PC-3 (cell line): ENCODE measurements at regions not wholly inside any gene's neighbourhood (a gene's known extent, or its start where the extent isn't known, plus 50 kb on each side); places are given as distances from the start of the nearest gene placed in this dataset.
"Not testable (repeated sequence)": the region's sequence is repeated elsewhere in the genome, so short reads cannot be mapped to it uniquely, and the experiment has no call there.

ENCODE experiments used
- ATAC-seq: fragments of 200-7000 bp; cut with Tn5 transposase; 2 replicates; pipeline ENCODE4 v1.9.1; 2020; ENCODE audit warnings: mild to moderate bottlenecking, moderate library complexity
- BruUV-seq: library from RNA; stranded (reverse); fragments of 400-500 nt; replicated peaks from 2 replicates; lab custom pipeline; 2021; lab: Mats Ljungman, UMichigan
- CTCF ChIA-PET: fragments of 300-600 bp; sonication (Branson Sonifier 250); formaldehyde crosslinking; loops from one replicate; lab custom pipeline; 2022; ENCODE audit warnings: antibody characterized with exemption; lab: Charles Lee
- POLR2A ChIA-PET: fragments of 300-600 bp; sonication (Branson Sonifier 250); formaldehyde crosslinking; loops from one replicate; lab custom pipeline; 2022; ENCODE audit warnings: antibody characterized with exemption; ENCODE audit not compliant: unreplicated experiment; lab: Charles Lee
- DNase-seq: peaks from one replicate; pipeline ENCODE4 v3.0.0-alpha.2; 2015
- H2AFZ ChIP-seq: fragments of 300-600 bp; sonication (generic); 2 replicates; pipeline ENCODE4 v1.6.0; 2016; ENCODE audit warnings: antibody characterized with exemption, low read length
- H3F3A ChIP-seq: fragments of 300-600 bp; sonication (generic); one replicate; pipeline ENCODE4 v1.6.0; 2017; ENCODE audit warnings: antibody characterized with exemption, low read length, control low read depth, mild to moderate bottlenecking; ENCODE audit not compliant: unreplicated experiment
- H3K27ac ChIP-seq: fragments of 300-600 bp; sonication (generic); 2 replicates; pipeline ENCODE4 v1.5.1; 2016; ENCODE audit warnings: mild to moderate bottlenecking, low read length
- H3K27me3 ChIP-seq: fragments of 300-600 bp; sonication (generic); 2 replicates; pipeline ENCODE4 v1.6.1; 2016; ENCODE audit warnings: low read length, mixed read lengths
- H3K36me3 ChIP-seq: fragments of 300-600 bp; sonication (generic); 2 replicates; pipeline ENCODE4 v1.6.1; 2016; ENCODE audit warnings: low read depth, mixed run types, low read length, mixed read lengths
- H3K4me1 ChIP-seq: fragments of 300-600 bp; sonication (generic); 2 replicates; pipeline ENCODE4 v1.5.1; 2016; ENCODE audit warnings: low read length; ENCODE audit not compliant: insufficient read depth
- H3K4me2 ChIP-seq: fragments of 300-600 bp; sonication (generic); 2 replicates; pipeline ENCODE4 v1.6.0; 2016; ENCODE audit warnings: low read length
- H3K4me3 ChIP-seq: fragments of 300-600 bp; sonication (generic); 2 replicates; pipeline ENCODE4 v1.5.1; 2016; ENCODE audit warnings: mild to moderate bottlenecking, low read length, mixed read lengths
- H3K79me2 ChIP-seq: fragments of 300-600 bp; sonication (generic); 2 replicates; pipeline ENCODE4 v1.6.1; 2017; ENCODE audit warnings: low read length, mixed read lengths
- H3K9ac ChIP-seq: fragments of 300-600 bp; sonication (generic); 2 replicates; pipeline ENCODE4 v1.6.0; 2016; ENCODE audit warnings: mild to moderate bottlenecking, low read length
- H3K9me2 ChIP-seq: fragments of 300-600 bp; sonication (generic); replicated peaks from 2 replicates; pipeline ENCODE4 v1.6.1; 2016; ENCODE audit warnings: mixed run types, low read length, mixed read lengths
- H3K9me3 ChIP-seq: fragments of 300-600 bp; sonication (generic); 2 replicates; pipeline ENCODE4 v1.6.1; 2016; ENCODE audit warnings: low read length, mixed read lengths
- H4K20me1 ChIP-seq: fragments of 300-600 bp; sonication (generic); 2 replicates; pipeline ENCODE4 v1.6.1; 2016; ENCODE audit warnings: low read length, mixed read lengths
- intact Hi-C: fragments of 100-400 bp; cut with micrococcal nuclease; formaldehyde crosslinking; loops from 2 replicates; pipeline ENCODE4 v1.9.0; 2023

- H3K9me2 ChIP-seq, DNase-seq, H3K9me3 ChIP-seq, H3K36me3 ChIP-seq, H3K9ac ChIP-seq, H3K79me2 ChIP-seq, CTCF ChIA-PET, H3K27ac ChIP-seq, H2AFZ ChIP-seq, H3K4me3 ChIP-seq, ATAC-seq, intact Hi-C loops, BruUV-seq, H3K4me1 ChIP-seq, H3F3A ChIP-seq, H3K27me3 ChIP-seq, H4K20me1 ChIP-seq, H3K4me2 ChIP-seq, POLR2A ChIA-PET: not testable (repeated sequence)
These were observed 80.4 kb upstream of the ZNF658 start for GRCh38 chr9:66820014-66820660.

- H3K4me1 ChIP-seq, H3K4me3 ChIP-seq, intact Hi-C loops, POLR2A ChIA-PET, H3K36me3 ChIP-seq, H3K27ac ChIP-seq, H2AFZ ChIP-seq, H3F3A ChIP-seq, ATAC-seq, H3K9me2 ChIP-seq, CTCF ChIA-PET, H3K9me3 ChIP-seq, BruUV-seq, H3K79me2 ChIP-seq, H3K27me3 ChIP-seq, H4K20me1 ChIP-seq, H3K4me2 ChIP-seq, DNase-seq, H3K9ac ChIP-seq: not testable (repeated sequence)
These were observed 76.4 kb upstream of the ZNF658 start for GRCh38 chr9:66824169-66824568.

DNA sequence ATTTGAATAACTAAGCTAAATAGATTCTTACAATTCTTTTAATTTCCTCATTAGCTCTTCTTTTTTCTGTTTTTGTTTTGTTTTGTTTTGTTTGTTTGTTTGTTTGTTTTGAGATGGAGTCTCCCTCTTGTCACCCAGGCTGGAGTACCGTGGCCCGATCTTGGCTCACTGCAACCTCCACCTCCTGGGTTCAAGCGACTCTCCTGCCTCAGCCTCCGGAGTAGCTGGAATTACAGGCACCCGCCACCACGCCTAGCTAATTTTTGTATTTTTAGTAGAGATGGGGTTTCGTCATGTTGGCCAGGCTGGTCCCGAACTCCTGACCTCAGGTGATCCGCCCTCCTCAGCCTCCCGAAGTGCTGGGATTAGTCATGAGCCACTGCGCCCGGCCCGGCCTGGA is 70.7 kb upstream of the ZNF658 start:
- H4K20me1 ChIP-seq, H3K9me2 ChIP-seq, H3K27ac ChIP-seq, POLR2A ChIA-PET, H3F3A ChIP-seq, H3K79me2 ChIP-seq, BruUV-seq, H3K9ac ChIP-seq, H3K36me3 ChIP-seq, H3K9me3 ChIP-seq, H3K4me1 ChIP-seq, intact Hi-C loops, ATAC-seq, CTCF ChIA-PET, H3K27me3 ChIP-seq, H3K4me2 ChIP-seq, H3K4me3 ChIP-seq, DNase-seq, H2AFZ ChIP-seq: not testable (repeated sequence)

GRCh38 chr9:66830777-66831497 is 69.6 kb upstream of the ZNF658 start:
- H3K4me1 ChIP-seq, H2AFZ ChIP-seq, POLR2A ChIA-PET, ATAC-seq, CTCF ChIA-PET, intact Hi-C loops, H3K4me2 ChIP-seq, H3K27ac ChIP-seq, H3K79me2 ChIP-seq, H3K36me3 ChIP-seq, H3K9me3 ChIP-seq, H3K27me3 ChIP-seq, H4K20me1 ChIP-seq, H3K9me2 ChIP-seq, H3K9ac ChIP-seq, H3K4me3 ChIP-seq, H3F3A ChIP-seq, BruUV-seq, DNase-seq: not testable (repeated sequence)

DNA sequence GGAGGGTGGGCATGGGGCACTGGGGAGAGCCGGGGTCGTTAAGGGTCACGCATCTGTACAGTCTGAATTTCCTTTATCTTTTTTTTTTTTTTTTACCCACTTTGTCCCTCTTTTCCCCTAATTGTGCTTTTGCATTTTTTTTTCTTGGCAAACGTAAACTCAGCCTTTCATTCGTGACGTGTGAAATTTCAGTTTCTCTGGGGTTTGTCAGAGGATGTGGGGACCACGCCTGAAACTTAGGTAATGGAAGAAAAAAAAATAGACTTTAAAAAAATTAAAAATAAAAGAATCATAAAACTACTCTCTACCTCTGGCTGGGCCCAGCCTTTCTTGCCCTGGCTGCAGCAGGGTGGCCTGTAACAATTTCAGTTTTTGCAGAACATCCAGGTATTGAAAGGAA is 68.3 kb upstream of the ZNF658 start:
- H3K27me3 ChIP-seq, H3F3A ChIP-seq, BruUV-seq, DNase-seq, H3K4me2 ChIP-seq, H3K9ac ChIP-seq, POLR2A ChIA-PET, H3K27ac ChIP-seq, H2AFZ ChIP-seq, H3K36me3 ChIP-seq, H3K79me2 ChIP-seq, H3K9me2 ChIP-seq, CTCF ChIA-PET, H3K4me1 ChIP-seq, H3K4me3 ChIP-seq, intact Hi-C loops, H3K9me3 ChIP-seq, ATAC-seq, H4K20me1 ChIP-seq: not testable (repeated sequence)

- POLR2A ChIA-PET, BruUV-seq, CTCF ChIA-PET, intact Hi-C loops, H3K9ac ChIP-seq, H2AFZ ChIP-seq, H3K9me3 ChIP-seq, H3K4me3 ChIP-seq, H3F3A ChIP-seq, H3K9me2 ChIP-seq, H3K4me2 ChIP-seq, H3K79me2 ChIP-seq, H3K4me1 ChIP-seq, DNase-seq, H3K27me3 ChIP-seq, H3K36me3 ChIP-seq, H4K20me1 ChIP-seq, H3K27ac ChIP-seq: not testable (repeated sequence)
- peak; percentile 75 for ATAC-seq
These were observed 63.1 kb upstream of the ZNF658 start for GRCh38 chr9:66837242-66837937.
